Gastrocnemius medialis (tissue), 4 donors: ENCODE measurements at regions not wholly inside any gene's neighbourhood (a gene's known extent, or its start where the extent isn't known, plus 50 kb on each side); places are given as distances from the start of the nearest gene placed in this dataset.

Experiments
- CTCF ChIP-seq, 5 experiments: fragments of 450-650 bp in 3 of 5; fragments of 200-600 bp in 2 of 5; sonication (generic) in 2 of 5; IDR thresholded peaks in 4 of 5; conservative IDR thresholded peaks in 1 of 5; 1 replicate in 4 of 5; 2 replicates in 1 of 5; pipeline ENCODE4 v1.5.1; 2016 to 2019; ENCODE audit warnings: antibody characterized with exemption in 5 of 5, mild to moderate bottlenecking in 3 of 5, moderate library complexity in 3 of 5
- POLR2A ChIP-seq, 2 donors: fragments of 450-650 bp; IDR thresholded peaks; one replicate each; pipeline ENCODE4 v1.6.1; 2017; ENCODE audit warnings: antibody characterized with exemption in 2 of 2, mild to moderate bottlenecking in 2 of 2, moderate library complexity in 2 of 2

GRCh38 chr20:19138758-19139157 is 73.7 kb upstream of the SLC24A3 start:
- TF ChIP-seq CTCF (IDR thresholded peaks at IDR 0.05 in 4 of 5, conservative IDR thresholded peaks at IDR 0.05 in 1 of 5) (no peak), POLR2A (IDR thresholded peaks at IDR 0.05) (no peak)
